COR-L47 (cell line): ENCODE measurements at regions not wholly inside any gene's neighbourhood (a gene's known extent, or its start where the extent isn't known, plus 50 kb on each side); places are given as distances from the start of the nearest gene placed in this dataset.

ENCODE experiments used
- DNase-seq: peaks from one replicate; lab custom pipeline; 2025; lab: John Stamatoyannopoulos, UW

DNA sequence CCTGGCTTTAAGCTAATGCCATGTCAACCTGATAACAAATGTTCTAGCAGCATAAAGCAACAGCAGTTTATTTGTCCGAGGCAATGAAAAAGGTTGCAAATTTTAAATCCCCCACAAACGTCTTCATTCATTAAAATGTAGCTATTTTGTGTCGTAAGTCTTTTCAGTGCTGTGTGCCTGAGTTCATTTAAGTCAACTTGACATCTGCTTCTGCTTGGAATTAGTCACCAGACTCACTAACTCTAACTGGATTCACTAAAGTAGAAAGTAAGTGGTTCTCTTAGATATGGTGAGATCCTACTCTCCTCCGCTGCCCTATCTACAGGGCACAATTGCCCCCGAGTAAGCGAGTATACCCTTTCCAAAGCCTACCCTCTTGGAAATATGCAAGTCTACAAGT, 118.4 kb upstream of the CHRM3 start:
- DNase-seq = no peak

DNA sequence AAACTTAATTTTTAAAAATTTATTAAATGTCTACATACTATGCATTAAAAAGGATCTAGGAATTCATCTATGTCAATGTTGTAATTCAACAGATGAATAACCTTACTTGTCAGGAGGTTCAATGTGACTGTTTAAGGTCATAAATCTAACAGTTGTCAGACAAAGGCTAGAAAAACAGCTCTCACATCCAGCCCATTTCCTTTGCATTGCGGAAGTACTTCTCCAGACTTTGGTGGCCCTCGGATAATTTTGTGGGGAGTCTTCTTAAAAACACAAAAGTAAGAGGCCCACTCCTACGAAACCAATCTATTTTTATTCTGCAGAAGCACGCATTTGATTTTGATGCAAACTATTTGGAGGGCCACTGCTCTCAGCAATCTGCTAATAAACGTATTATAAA, 122.6 kb upstream of the CHRM3 start:
- no peak for DNase-seq

DNA sequence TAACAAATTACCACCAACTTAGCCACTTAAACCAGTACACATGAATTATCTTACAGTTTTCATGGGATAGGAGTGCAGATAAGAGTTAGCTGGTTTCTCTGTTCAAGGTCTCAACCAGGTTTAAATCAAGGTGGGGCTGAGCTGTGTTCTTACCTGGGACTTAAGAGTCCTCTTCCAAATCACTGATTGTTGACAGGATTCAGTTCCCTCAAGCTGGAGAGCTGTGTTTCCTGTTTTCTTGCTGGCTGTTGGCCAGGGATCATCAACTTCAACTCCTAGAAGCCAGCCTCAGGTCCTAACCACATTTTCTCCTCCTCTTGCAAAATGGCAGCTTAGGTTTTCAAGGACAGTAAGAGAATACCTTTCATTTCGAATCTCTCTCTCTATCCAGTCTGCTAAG, 123.8 kb upstream of the CHRM3 start:
- no peak for DNase-seq

GRCh38 chr1:239261521-239261920, 124.8 kb upstream of the CHRM3 start:
- no peak for DNase-seq

- no peak for DNase-seq
Measured at GRCh38 chr1:239260842-239261241, 125.5 kb upstream of the CHRM3 start.

- DNase-seq = no peak
Measured at GRCh38 chr1:239255628-239256160, 130.7 kb upstream of the CHRM3 start.

DNA sequence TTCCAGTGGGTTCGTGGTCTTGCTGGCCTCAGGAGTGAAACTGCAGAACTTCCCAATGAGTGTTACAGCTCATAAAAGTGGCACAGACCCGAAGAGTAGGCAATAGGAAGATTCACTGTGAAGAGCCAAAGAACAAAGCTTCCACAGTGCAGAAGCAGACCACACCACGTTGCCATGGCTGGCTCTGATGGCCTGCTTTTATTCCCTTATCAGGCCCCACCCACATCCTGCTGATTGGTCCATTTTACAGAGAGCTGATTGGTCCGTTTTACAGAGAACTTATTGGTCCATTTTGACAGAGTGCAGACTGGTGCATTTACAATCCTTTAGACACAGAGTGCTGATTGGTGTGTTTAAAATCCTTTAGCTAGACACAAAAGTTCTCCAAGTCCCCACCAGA, 131.4 kb upstream of the CHRM3 start:
- no peak for DNase-seq

GRCh38 chr1:239253032-239253431, 133.3 kb upstream of the CHRM3 start:
- DNase-seq = no peak

GRCh38 chr1:239250353-239251035, 135.9 kb upstream of the CHRM3 start:
- DNase-seq = no peak

DNA sequence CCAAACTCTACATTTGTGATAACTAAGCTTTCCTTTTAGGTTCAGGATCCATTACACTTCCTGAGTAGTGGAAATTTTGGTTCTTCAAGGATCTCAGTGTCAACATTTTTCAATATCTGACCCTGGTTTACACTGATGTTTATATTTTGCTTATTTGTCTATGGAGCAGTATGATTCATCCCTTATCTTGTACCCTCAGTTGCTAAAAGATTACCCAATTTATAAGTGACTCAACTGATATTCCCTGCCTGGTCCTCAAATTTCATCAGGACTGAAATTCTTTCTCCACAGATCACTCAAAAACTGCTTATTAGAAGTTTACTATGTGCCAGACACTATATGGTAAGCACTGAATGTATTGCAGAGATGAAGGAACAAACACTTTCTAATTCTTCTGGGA, 139.1 kb upstream of the CHRM3 start:
- no peak for DNase-seq

GRCh38 chr1:239244084-239244483, 142.3 kb upstream of the CHRM3 start:
- no peak for DNase-seq

DNA sequence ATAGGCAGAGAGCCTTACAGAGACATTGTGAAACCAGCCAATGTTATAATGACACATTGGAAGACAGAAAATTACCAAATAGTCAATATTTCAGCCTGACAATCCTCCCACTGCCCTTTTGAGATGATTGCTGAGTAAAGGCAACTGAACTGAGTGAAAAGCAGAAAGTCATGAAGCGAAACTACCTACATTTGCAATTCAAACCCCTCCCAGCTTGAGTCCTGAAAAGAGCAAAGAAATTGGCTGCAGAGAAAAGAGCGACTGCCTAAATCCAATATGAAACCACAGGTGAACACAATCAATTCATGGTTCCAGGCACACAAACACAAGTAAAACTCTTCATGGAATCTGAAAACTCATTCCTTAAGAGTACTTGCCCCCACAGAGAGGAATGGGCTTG, 143.4 kb upstream of the CHRM3 start:
- DNase-seq = no peak

- DNase-seq = no peak
Measured at GRCh38 chr1:239242404-239242803, 144.0 kb upstream of the CHRM3 start.

GRCh38 chr1:239240736-239241135, 145.6 kb upstream of the CHRM3 start:
- DNase-seq = no peak

- DNase-seq = no peak
Measured at GRCh38 chr1:239239529-239239928, 146.8 kb upstream of the CHRM3 start.

DNA sequence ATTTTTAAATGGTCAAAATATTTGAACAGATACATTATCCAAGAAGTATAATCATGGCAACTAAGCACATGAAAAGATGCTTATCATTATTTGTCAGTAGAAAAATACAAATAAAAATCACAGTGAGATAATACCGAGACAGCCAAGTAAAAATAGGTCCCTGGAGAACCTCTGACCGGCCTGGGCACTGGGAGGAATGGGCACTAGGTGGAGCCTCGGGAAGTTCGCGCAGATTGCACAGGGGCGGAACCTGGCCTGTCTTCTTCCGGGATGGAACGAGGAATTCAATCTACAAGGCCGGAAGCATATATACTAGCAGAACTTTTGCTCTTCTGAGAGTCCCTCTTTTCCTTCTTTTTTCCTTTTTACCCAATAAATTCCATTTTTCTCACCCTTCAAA, 148.5 kb upstream of the CHRM3 start:
- DNase-seq = no peak

DNA sequence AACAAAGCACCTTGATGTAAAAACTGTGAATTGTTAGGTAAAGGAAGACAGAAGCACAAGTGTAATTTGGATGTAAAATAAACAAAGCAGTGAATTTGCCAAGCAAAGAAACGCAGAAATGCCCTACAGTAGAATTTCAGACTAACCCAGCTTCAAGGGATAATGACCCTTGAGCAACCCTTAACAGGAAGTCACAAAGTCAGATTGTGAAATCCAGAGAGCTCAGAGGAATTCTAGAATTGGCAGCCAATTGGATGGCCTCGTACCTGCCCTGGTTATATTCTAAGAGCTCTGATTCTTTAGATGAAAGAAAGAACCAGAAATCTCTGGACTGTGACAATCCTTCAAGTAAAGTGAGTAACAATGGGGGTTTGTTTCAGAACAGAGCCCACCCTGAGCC, 152.7 kb upstream of the CHRM3 start:
- no peak for DNase-seq

DNA sequence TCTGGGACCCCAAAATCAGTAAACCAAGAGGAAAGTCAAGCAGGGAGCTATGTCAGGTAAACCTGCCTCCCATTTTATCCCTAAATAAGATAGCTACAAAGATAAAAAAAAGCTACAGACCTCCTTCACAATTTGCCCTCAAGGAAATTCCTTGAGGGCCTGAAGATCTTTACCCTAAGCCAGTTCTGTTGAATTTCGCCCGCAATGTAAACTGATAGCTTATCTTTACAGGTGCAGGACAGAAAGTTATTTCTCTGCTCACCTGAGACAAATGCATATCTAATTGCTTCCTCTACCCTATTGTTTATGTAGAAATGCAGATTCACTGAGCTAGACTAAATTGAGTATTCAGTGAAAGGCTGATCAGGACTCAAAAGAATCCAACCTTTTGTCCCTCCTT, 153.4 kb upstream of the CHRM3 start:
- DNase-seq = no peak

GRCh38 chr1:239228451-239228850, 157.9 kb upstream of the CHRM3 start:
- DNase-seq = no peak

DNA sequence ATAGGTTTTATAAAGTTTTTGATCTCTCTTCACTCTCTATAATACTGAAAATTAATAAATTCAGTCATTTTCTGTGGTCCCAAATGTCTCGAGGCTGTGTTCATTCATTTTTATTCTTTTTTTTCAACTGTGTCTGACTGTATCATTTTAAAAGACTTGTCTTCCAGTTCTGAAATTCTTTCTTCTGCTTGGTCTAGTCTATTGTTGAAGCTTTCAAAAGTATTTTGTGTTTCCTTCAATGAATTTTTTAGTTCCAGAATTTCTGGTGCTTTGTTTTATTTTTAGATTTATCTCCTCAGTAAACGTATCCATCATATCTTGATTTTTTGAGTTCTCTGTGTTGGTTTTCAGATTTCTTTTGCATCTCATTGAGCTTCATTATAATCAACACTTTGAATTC, 161.0 kb upstream of the CHRM3 start:
- DNase-seq = no peak

GRCh38 chr1:239224100-239224499, 162.3 kb upstream of the CHRM3 start:
- DNase-seq = no peak

DNA sequence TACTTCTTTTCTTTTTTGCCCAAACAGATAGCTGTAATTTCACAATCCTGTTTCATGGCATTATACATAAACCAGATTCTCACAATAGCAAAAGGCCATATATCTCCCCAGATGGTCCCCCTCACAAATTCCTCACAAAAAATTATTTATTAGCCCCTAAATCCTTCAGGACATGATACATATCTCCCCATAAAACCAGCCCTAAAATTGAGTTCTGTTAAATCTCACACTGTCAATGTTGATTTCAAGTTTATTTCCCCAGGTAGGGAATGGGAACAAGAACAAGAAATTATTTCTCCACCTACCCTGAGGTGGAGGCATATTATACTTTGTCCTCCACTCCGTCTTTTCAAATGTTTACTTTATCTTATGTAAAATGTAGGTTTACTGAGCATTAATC, 163.4 kb upstream of the CHRM3 start:
- DNase-seq = no peak

DNA sequence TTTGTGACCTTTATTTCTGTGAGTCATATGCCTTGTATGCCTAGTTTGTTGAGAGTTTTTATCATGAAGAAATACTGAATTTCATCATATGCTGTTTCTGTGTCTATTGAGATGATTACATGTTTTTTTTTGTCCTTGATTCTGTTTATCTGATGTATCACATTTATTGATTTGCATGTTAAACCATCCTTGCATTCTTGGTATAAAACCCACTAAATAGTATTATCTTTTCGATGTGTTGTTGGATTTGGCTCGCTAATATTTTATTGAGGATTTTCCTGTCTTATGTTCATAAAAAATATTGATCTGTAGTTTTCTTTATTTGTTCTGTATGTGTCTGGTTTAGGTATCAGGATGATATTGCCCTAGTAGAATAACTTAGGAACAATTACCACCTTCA, 164.7 kb upstream of the CHRM3 start:
- no peak for DNase-seq

GRCh38 chr1:239219679-239220078, 166.7 kb upstream of the CHRM3 start:
- DNase-seq = no peak
